ENCODE measurements at regions not wholly inside any gene's neighbourhood (a gene's known extent, or its start where the extent isn't known, plus 50 kb on each side); places are given as distances from the start of the nearest gene placed in this dataset.

- peak; percentile 36 for DNase-seq (ENCODE audit: low read depth, low spot score)
- Histone ChIP-seq H3K4me3 (ENCODE audit: low read depth in 2 of 2, low read length in 2 of 2) (no peak overlapping the region), H3K9me3 (ENCODE audit: control insufficient read depth, insufficient read depth, low read depth, low read length) (no peaks in the 10 kb centered on the region), H3K36me3 (ENCODE audit: control insufficient read depth, insufficient read depth, low read length) (no peaks in the 10 kb centered on the region), H3K4me1 (ENCODE audit: control insufficient read depth, insufficient read depth, low read length) (no peaks in the 10 kb centered on the region), H3K27me3 (ENCODE audit: control insufficient read depth, insufficient read depth, low read length) (peaks cover 4% of the 10 kb centered on the region; the same call in 1 of the 2 replicates), H3K27ac (ENCODE audit: low read length) (no peak overlapping the region)
- in situ Hi-C loops (cut with HindIII; ENCODE audit: low pct_unique_long_range_greater_than_20kb, low sequenced_read_pairs): no loop called here
- intact Hi-C loops (cut with micrococcal nuclease; ENCODE audit: unreplicated experiment): loop anchor here (1.0 to 10.0 kb wide), 5 partner anchors 194 to 952 kb away; no protein-coding TSS in a partner anchor
- ChIA-PET CTCF (interaction anchor here (0.6 to 1.2 kb wide), 3 partner anchors 193 to 915 kb away, joined by 3 to 6 read pairs (median 3); no protein-coding TSS in a partner anchor), POLR2A (no interaction called here)
- peak; percentile 84 for ATAC-seq
- BruUV-seq (replicated peaks): no TSS peak
- TF ChIP-seq TCF7L2 (IDR thresholded peaks at IDR 0.05; ENCODE audit: low read depth, low read length): no peak
- TF ChIP-seq CTCF (IDR thresholded peaks at IDR 0.05): peak; percentile 84
These were observed 93.6 kb upstream of the MPHOSPH6 start for GRCh38 chr16:82263521-82264143.

GRCh38 chr16:82262244-82262643, 92.2 kb upstream of the MPHOSPH6 start:
- in situ Hi-C loops (cut with HindIII; ENCODE audit: low pct_unique_long_range_greater_than_20kb, low sequenced_read_pairs) (no loop called here), intact Hi-C loops (cut with micrococcal nuclease; ENCODE audit: unreplicated experiment) (loop anchor here (5.0 to 10.0 kb wide), 4 partner anchors 195 to 473 kb away; no protein-coding TSS in a partner anchor)
- BruUV-seq (replicated peaks): no TSS peak
- Histone ChIP-seq H3K36me3 (ENCODE audit: control insufficient read depth, insufficient read depth, low read length) (no peaks in the 10 kb centered on the region), H3K9me3 (ENCODE audit: control insufficient read depth, insufficient read depth, low read depth, low read length) (no peaks in the 10 kb centered on the region), H3K27ac (ENCODE audit: low read length) (no peak overlapping the region), H3K4me3 (ENCODE audit: low read depth in 2 of 2, low read length in 2 of 2) (no peak overlapping the region), H3K4me1 (ENCODE audit: control insufficient read depth, insufficient read depth, low read length) (no peaks in the 10 kb centered on the region), H3K27me3 (ENCODE audit: control insufficient read depth, insufficient read depth, low read length) (peaks cover 4% of the 10 kb centered on the region; the same call in 1 of the 2 replicates)
- POLR2A ChIA-PET: no interaction called here
- DNase-seq (ENCODE audit: low read depth, low spot score): no peak
- ATAC-seq: no peak
- CTCF ChIA-PET: no interaction called here
- TF ChIP-seq CTCF (IDR thresholded peaks at IDR 0.05) (no peak), TCF7L2 (IDR thresholded peaks at IDR 0.05; ENCODE audit: low read depth, low read length) (no peak), POLR2AphosphoS5 (IDR thresholded peaks at IDR 0.05; ENCODE audit: low read depth, low read length) (no peak), REST (IDR thresholded peaks at IDR 0.05; ENCODE audit: insufficient read depth in 1 of 2, low read depth in 2 of 2, low read length in 1 of 2) (no peak), SIN3A (IDR thresholded peaks at IDR 0.05; ENCODE audit: borderline replicate concordance, insufficient read depth, low read depth, low read length) (no peak)
